GM21825 (cell line): ENCODE measurements at regions not wholly inside any gene's neighbourhood (a gene's known extent, or its start where the extent isn't known, plus 50 kb on each side); places are given as distances from the start of the nearest gene placed in this dataset.

Experiments
- ATAC-seq: cut with Tn5 transposase; IDR thresholded peaks from one replicate; pipeline ENCODE4 v1.9.1; 2021; ENCODE audit warnings: mild to moderate bottlenecking, moderate library complexity; ENCODE audit not compliant: unreplicated experiment

- ATAC-seq = no peak
Measured at GRCh38 chr18:1995041-1995612, 576.2 kb downstream of the METTL4 start.

- no peak for ATAC-seq
Measured at GRCh38 chr18:1998121-1998520, 573.2 kb downstream of the METTL4 start.

- ATAC-seq = no peak
Measured at GRCh38 chr18:1999387-1999786, 571.9 kb downstream of the METTL4 start.

DNA sequence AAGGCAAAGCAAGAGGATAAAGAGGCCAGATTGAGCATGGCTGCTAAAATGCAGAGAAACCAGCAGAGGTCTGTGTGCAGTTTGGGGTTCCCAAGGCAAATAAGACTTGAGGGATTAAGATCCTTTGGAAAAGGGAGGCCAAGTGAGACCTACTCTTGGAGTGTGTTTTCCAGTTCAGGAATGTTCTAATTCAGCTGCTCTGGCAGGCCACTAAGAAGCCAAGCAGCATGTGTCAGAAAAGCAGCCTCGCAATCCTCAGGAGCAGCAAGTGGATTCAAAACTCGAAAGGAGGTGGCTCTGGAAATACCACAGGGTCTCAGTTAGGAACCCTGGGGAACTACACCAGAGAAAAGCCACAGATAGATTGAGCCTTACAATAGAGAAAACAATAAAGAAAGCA is 569.2 kb downstream of the METTL4 start:
- ATAC-seq = no peak

DNA sequence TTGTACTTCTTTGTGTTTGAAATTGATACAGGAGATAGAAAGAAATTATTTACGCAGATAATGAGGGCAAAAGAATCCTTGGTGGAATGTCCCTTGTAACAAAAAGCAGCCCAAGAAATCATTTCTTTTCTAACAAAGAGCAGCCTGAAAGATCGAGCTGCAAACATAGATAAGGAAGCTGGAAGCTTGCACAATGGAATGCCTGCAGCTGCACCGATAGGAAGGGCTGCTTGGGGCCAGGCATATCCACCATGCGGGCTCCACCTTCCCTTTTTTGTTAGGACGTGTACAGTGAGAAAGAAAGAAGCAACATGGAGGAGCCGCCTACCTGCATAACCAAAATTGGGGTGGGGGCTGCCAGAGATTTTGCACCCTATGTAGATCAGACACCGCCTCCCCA is 568.7 kb downstream of the METTL4 start:
- no peak for ATAC-seq

DNA sequence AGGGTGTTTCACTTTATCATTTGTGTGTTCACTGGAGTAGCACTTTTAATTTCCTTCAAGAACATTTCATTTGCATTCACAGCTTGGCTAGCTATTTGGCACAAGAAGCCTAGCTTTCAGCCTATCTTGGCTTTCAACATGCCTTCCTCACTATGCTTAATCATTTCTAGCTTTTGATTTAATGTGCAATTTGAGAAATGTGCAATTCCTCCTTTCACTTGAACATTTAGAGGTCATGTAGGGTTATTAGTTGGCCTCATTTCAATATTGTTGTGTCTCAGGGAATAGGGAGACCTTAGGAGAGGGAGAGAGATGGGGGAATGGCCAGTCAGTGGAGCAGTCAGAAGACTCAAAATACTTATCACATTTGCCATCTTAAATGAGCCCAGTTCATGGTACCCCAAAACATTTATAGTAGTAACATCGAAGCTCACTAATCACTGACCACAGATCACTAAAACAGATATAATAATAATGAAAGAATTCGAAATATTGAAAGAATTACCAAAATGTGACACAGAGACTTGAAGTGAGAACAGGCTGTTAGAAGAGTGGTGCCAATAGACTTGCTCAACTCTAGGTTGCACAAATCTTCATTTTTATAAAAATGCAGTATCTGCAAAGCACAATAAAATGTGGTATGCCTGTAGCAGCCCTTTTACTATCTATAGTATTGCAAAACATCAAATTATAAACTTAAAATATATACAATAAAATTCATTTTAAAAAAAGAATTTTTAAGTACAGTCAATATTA is 561.2 kb downstream of the METTL4 start:
- no peak for ATAC-seq

DNA sequence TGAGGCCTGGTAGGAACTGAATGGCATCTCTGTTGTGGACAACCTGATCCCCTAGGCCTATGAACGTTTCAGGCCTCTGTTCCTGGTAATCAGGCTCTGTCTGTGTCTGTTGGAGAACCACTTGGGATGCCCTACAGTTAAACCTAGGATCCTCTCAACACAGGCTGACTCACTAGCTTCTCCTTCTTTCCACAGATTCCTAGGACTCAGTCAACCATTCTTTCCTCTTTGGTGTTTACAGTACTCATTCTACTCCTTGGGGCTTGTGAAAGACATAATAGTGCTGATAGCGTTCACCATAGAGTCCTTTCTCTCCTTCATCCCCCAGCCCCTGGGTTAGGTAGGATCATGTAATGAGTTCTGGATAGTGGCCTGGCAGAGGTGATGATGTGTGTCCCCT is 544.3 kb downstream of the METTL4 start:
- ATAC-seq = no peak

DNA sequence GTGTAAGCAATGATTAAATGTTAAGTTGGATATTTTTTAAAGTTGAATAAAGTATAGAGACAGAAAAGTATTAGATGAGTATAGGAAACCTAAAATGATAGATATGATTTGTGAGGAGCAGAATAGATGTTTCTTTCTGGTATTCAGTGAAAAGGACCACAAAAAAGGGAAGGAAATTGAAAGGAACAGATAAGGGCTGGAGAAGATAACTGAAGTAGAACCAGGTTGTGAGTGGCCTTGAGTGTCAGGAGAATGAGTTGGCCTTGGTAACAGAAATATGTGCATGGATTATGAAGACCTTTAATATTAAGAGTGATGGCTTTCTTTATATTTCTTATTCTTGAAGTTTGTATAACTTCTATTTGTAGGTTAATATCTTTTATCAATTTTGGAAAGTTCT is 543.5 kb downstream of the METTL4 start:
- ATAC-seq = no peak

GRCh38 chr18:2028986-2029385 is 542.3 kb downstream of the METTL4 start:
- no peak for ATAC-seq

DNA sequence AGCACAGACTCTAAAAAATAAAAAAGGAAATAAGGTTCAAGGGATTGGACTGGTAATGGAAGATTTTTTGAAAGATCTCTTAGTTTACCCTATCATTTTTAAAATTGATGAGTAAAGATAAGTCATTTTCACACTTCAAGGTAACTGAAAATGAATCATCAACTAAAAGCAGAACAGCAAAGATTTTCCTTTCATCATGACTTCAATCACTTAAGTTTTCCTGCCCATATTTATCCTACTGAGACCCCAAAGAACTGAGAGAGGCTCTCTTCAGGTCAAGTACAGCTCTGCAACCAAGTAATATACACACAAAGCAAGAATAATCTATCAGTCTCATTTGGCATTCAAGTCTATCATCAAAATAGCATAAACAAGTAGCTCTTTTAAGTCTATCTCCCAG is 540.7 kb downstream of the METTL4 start:
- no peak for ATAC-seq

DNA sequence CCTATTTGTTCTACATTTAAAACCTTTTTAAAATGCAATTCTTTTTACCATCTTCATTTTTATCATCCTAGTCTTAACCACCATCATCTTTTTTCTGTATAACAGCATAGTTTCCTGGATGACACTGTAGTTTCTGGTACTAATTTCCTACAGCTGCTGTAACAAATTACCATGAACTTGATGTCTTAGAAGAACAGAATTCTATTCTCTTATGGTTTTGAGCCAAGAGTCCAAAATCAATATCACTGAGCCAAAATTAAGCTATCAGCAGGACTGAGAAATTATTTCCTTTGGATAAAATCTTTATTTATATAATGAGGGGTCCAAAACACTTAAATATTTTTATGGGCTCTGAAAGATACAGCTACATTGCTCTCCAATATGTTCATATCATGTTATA is 539.3 kb downstream of the METTL4 start:
- no peak for ATAC-seq

DNA sequence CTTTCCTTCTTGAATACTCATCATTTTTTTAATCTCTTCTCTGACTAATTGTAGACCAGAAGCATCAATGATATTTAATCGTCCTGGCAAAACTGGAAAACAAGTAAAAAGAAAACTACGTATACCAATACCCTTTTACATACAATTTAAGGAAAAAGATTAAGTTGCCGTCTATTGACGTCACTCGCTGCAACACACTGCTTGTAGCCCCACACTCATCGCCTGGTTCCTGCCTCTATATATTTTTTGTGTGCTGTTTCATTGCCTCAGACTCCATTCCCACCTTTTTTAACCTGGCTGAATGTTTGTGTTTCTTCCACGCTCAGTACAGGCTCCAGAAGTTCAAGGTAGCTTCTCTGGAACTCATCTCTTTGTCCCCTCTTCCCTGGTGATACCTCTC is 536.2 kb downstream of the METTL4 start:
- no peak for ATAC-seq

DNA sequence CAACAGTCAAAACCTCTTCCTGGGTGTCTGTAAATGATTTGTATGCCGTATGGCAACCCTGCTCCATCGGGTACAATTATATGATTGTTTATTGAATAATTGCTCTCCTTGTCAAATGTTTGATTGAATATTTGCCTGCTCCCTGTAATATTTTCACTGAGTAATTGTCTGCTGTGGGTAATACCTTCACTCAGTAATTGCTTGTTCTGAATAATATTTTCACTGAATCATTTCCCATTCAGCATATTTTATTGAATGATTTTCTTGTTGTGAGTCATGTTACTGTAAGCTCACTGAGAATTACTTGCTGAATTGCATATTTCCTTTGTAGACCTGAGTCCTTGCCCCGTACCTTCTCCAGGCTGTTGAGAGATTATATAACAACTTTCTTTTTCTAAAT is 535.2 kb downstream of the METTL4 start:
- no peak for ATAC-seq

DNA sequence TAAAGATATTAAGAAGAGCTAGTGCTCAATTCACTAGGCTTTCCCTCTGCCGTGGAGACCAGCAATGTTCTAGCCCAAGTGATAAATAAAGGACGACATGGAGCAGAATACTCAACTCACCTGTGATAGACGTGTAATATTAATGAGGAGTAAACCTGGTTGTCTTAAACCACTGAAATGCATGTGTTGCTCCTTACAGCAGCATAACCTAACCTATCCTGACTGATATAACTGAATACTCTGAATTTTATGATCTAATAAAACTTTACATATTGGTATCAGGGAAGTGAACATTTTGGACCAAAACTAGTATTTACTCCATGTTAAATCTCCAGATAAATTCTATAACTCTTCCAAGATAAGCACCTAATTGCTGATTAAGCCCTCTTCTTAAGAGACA is 531.0 kb downstream of the METTL4 start:
- no peak for ATAC-seq

- no peak for ATAC-seq
Measured at GRCh38 chr18:2049986-2050385, 521.3 kb downstream of the METTL4 start.

GRCh38 chr18:2050702-2051201 is 520.6 kb downstream of the METTL4 start:
- no peak for ATAC-seq

DNA sequence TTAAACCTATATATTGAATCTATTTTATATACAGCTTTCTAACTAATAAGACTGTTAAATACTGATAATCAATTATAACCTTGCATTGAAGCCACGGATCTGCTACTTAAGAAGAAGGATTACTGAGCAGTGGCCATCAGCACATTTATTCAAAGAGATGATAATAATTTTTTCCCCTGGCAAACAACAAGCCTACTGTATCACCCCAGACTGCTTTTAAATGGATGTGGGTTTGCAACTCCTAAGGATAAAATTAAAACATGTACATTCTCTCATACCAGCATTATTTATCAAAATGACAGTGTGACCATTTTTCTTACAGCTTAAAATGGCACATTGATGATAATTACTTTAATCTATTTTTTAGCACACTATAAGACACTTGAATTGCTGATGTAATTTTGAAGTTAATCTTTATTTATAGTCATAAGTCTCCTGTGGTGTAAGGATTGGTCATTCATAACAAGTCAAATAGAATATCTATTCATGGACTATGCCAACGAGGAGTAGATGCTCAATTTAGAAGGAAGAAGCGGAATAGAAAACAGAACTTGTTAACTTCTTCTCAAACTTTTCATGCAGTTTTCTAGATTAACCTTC is 517.7 kb downstream of the METTL4 start:
- ATAC-seq = no peak

DNA sequence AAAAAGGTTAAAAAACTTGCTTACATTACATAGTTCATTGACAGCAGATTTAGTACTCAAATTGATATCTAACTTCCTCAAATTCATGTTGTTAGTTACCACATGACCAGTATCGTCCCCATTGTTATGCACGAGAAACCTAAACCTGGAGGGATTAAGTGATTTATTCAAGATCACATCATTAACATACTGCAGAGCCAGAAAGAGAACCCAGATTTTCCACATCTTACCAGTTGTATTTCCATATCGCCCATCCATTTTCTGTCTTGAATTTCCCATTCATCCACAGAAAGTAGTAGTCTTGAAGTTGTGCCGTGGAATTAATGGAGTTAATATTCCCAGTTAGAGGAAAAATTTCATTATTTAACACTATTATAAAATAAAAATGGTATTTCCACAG is 512.0 kb downstream of the METTL4 start:
- no peak for ATAC-seq

- ATAC-seq = no peak
Measured at GRCh38 chr18:2060086-2060485, 511.2 kb downstream of the METTL4 start.

DNA sequence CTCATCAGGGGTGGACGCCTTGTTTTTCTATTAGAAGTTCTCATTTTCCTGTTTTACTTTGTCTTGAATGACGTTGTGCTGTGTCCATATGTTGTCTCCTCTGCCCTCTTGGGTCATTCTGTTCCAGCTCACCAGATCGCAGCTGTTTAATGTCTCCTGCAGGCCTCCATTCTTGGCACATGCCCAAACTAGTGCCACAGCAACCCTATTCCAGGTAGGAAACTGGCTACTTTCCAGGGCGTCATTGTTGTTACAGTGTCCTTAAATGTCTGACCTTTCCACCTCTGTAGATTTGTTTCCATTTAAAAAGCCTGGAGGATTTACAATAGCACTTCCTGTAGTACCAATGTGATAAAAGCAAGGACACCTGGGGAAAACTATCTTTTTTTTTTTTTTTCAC is 500.7 kb downstream of the METTL4 start:
- no peak for ATAC-seq

- no peak for ATAC-seq
Measured at GRCh38 chr18:2075499-2075898, 495.8 kb downstream of the METTL4 start.

DNA sequence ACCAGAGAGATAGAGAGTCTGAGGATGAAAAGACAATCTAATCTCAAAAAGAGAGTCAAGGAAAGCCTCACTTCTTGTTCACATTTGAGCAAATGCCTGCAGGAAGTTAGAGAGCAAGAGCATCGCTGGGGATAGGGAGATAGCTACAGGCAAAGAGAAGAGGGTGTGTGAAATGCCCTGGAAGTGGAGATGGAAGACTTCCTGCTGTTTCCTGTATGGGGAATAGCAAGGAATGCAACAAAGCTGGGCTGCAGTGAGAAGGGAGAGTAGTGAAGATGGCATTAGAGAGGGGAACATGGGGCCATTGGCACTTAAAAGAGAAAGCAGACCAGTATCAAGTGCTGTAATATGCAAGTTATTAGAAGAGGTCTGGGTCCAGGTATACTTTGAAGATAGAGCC is 488.6 kb downstream of the METTL4 start:
- ATAC-seq = no peak
